ENCODE measurements at regions not wholly inside any gene's neighbourhood (a gene's known extent, or its start where the extent isn't known, plus 50 kb on each side); places are given as distances from the start of the nearest gene placed in this dataset.

- TF ChIP-seq CTCF (IDR thresholded peaks at IDR 0.05) (no peak), POLR2A (IDR thresholded peaks at IDR 0.05) (no peak)
Observed at GRCh38 chr9:13354733-13355132, 75.2 kb upstream of the MPDZ start.

Data from thyroid gland (tissue), 4 donors.